Erythroblast (primary cell): ENCODE measurements at regions not wholly inside any gene's neighbourhood (a gene's known extent, or its start where the extent isn't known, plus 50 kb on each side); places are given as distances from the start of the nearest gene placed in this dataset.

Experiments used
- GATA1 ChIP-seq: IDR thresholded peaks from 2 replicates; pipeline ENCODE4 v1.6.1; 2011; ENCODE audit warnings: low read depth, mild to moderate bottlenecking, control low read depth, low read length, moderate library complexity
- POLR2A ChIP-seq: IDR thresholded peaks from 2 replicates; pipeline ENCODE4 v1.6.1; 2011; ENCODE audit warnings: mild to moderate bottlenecking, low read length

- no peak for TF ChIP-seq POLR2A
- TF ChIP-seq GATA1, result no peak
Measured at GRCh38 chr10:36283827-36284226, 641.7 kb upstream of the FZD8 start.
